ENCODE measurements at regions not wholly inside any gene's neighbourhood (a gene's known extent, or its start where the extent isn't known, plus 50 kb on each side); places are given as distances from the start of the nearest gene placed in this dataset.
"Not testable (repeated sequence)": the region's sequence is repeated elsewhere in the genome, so short reads cannot be mapped to it uniquely, and the experiment has no call there.

DNA sequence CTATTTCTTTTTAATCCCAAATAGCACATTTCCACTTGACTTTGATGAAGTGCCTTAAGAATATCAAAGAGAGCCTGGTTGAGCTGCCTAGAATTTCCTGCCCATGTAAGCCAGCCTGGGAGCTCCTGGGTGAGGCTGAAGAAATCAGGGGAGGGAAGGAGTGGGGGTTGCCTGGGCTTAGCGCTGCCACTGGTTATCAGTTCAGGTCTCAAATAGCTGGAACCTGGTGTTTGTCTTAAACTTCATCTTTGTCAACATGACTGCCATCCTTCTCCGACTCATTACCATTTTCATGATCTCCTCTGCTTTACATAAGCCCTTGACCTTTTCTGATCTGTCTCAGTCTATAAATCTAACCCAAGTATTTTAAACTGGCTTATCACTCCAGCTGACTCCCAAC, 151.5 kb downstream of the TTC8 start:
- no peaks in the 10 kb centered on the region for H3K9me3 ChIP-seq (ENCODE audit: low read length)
- no peak for DNase-seq (ENCODE audit: low spot score)
- TF ChIP-seq, protein P1, sequence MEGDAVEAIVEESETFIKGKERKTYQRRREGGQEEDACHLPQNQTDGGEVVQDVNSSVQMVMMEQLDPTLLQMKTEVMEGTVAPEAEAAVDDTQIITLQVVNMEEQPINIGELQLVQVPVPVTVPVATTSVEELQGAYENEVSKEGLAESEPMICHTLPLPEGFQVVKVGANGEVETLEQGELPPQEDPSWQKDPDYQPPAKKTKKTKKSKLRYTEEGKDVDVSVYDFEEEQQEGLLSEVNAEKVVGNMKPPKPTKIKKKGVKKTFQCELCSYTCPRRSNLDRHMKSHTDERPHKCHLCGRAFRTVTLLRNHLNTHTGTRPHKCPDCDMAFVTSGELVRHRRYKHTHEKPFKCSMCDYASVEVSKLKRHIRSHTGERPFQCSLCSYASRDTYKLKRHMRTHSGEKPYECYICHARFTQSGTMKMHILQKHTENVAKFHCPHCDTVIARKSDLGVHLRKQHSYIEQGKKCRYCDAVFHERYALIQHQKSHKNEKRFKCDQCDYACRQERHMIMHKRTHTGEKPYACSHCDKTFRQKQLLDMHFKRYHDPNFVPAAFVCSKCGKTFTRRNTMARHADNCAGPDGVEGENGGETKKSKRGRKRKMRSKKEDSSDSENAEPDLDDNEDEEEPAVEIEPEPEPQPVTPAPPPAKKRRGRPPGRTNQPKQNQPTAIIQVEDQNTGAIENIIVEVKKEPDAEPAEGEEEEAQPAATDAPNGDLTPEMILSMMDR (conservative IDR thresholded peaks at IDR 0.05; ENCODE audit: low read length): no peak
- no peak for TF ChIP-seq EZH2phosphoT487 (IDR thresholded peaks at IDR 0.05; ENCODE audit: borderline replicate concordance, low read depth, low read length)
- H3K4me2 ChIP-seq (ENCODE audit: low read length): no peak overlapping the region
- BruUV-seq (replicated peaks): no TSS peak
- intact Hi-C loops (cut with micrococcal nuclease; ENCODE audit: unreplicated experiment): no loop called here
- no peaks in the 10 kb centered on the region for H3K4me1 ChIP-seq (ENCODE audit: insufficient read depth, low read length, poor library complexity, severe bottlenecking)
- no peak overlapping the region for H3K27ac ChIP-seq (ENCODE audit: low read depth, low read length, poor library complexity, severe bottlenecking)
- CTCF ChIA-PET (ENCODE audit: unreplicated experiment): no interaction called here
- H3K36me3 ChIP-seq (ENCODE audit: insufficient read depth, low read length): no peaks in the 10 kb centered on the region
- no peak overlapping the region for H3K4me3 ChIP-seq (ENCODE audit: low read depth, low read length, poor library complexity, severe bottlenecking)
- no peak overlapping the region for H2AFZ ChIP-seq (ENCODE audit: low read length)
- POLR2A ChIA-PET: no interaction called here
- H3K79me2 ChIP-seq (ENCODE audit: insufficient read depth, low read depth, low read length): no peaks in the 10 kb centered on the region
- H3K9me2 ChIP-seq (ENCODE audit: insufficient read depth, low read length): no peaks in the 10 kb centered on the region
- H4K20me1 ChIP-seq (ENCODE audit: insufficient read depth, low read length): no peaks in the 10 kb centered on the region

DNA sequence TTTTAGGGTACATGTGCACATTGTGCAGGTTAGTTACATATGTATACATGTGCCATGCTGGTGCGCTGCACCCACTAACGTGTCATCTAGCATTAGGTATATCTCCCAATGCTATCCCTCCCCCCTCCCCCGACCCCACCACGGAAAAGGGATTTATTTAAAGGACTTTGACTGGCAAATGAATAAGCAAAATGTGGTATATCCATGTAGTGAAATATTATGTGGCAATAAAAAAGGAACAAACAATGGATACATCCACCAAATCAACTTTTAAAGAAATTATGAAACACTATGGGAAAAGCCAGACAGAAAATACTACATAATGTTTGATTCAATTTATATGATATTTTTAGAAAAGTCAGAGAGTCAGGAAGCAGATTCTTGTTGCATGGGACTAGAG, 156.5 kb downstream of the TTC8 start:
- CTCF ChIA-PET (ENCODE audit: unreplicated experiment): not testable (repeated sequence)

DNA sequence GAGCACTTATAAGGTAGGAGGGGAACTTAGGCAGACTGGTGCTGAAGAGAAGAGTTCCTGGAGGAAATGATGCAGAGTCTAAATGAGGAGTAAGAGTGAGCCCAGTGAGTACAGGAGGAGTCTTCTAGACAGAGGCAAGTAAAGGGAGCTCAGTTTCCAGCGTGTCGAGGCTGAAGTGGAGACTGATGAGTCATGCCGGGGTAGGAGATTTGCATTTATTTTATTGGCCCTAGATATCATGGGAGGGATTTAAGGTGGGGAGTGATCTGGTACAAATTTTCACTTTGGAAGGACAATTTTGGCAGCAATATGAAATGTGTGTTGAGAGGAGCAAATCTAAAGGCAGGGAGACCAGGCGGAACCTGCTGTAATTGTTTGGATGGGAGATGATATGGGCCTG, 157.5 kb downstream of the TTC8 start:
- no peak overlapping the region for H3K27ac ChIP-seq (ENCODE audit: low read depth, low read length, poor library complexity, severe bottlenecking)
- H3K9me3 ChIP-seq (ENCODE audit: low read length): no peaks in the 10 kb centered on the region; the same call in 1 of the 2 replicates
- TF ChIP-seq EZH2phosphoT487 (IDR thresholded peaks at IDR 0.05; ENCODE audit: borderline replicate concordance, low read depth, low read length): no peak
- TF ChIP-seq, protein P1 (conservative IDR thresholded peaks at IDR 0.05; ENCODE audit: low read length): no peak
- intact Hi-C loops (cut with micrococcal nuclease; ENCODE audit: unreplicated experiment): no loop called here
- no TSS peak for BruUV-seq (replicated peaks)
- POLR2A ChIA-PET: no interaction called here
- no peaks in the 10 kb centered on the region for H3K36me3 ChIP-seq (ENCODE audit: insufficient read depth, low read length)
- no peak overlapping the region for H2AFZ ChIP-seq (ENCODE audit: low read length)
- no peaks in the 10 kb centered on the region for H3K9me2 ChIP-seq (ENCODE audit: insufficient read depth, low read length)
- no peak for DNase-seq (ENCODE audit: low spot score)
- CTCF ChIA-PET (ENCODE audit: unreplicated experiment): no interaction called here
- H3K4me3 ChIP-seq (ENCODE audit: low read depth, low read length, poor library complexity, severe bottlenecking): no peak overlapping the region
- H3K4me2 ChIP-seq (ENCODE audit: low read length): no peak overlapping the region
- no peaks in the 10 kb centered on the region for H3K4me1 ChIP-seq (ENCODE audit: insufficient read depth, low read length, poor library complexity, severe bottlenecking)
- no peaks in the 10 kb centered on the region for H4K20me1 ChIP-seq (ENCODE audit: insufficient read depth, low read length)
- H3K79me2 ChIP-seq (ENCODE audit: insufficient read depth, low read depth, low read length): no peaks in the 10 kb centered on the region

More for the DNA sequence above, 156.5 kb downstream of the TTC8 start:
- H3K9me3 ChIP-seq (ENCODE audit: low read length); H3K4me2 ChIP-seq (ENCODE audit: low read length); BruUV-seq (replicated peaks); intact Hi-C loops (cut with micrococcal nuclease; ENCODE audit: unreplicated experiment); H3K4me1 ChIP-seq (ENCODE audit: insufficient read depth, low read length, poor library complexity, severe bottlenecking); POLR2A ChIA-PET; H3K79me2 ChIP-seq (ENCODE audit: insufficient read depth, low read depth, low read length); H3K36me3 ChIP-seq (ENCODE audit: insufficient read depth, low read length); H3K4me3 ChIP-seq (ENCODE audit: low read depth, low read length, poor library complexity, severe bottlenecking); H4K20me1 ChIP-seq (ENCODE audit: insufficient read depth, low read length); H3K27ac ChIP-seq (ENCODE audit: low read depth, low read length, poor library complexity, severe bottlenecking); H2AFZ ChIP-seq (ENCODE audit: low read length); DNase-seq (ENCODE audit: low spot score); H3K9me2 ChIP-seq (ENCODE audit: insufficient read depth, low read length): not testable (repeated sequence)
